ENCODE measurements at regions not wholly inside any gene's neighbourhood (a gene's known extent, or its start where the extent isn't known, plus 50 kb on each side); places are given as distances from the start of the nearest gene placed in this dataset.

GRCh38 chr4:108415389-108415788, 205.0 kb upstream of the RPL34 start:
- TF ChIP-seq, protein P1, sequence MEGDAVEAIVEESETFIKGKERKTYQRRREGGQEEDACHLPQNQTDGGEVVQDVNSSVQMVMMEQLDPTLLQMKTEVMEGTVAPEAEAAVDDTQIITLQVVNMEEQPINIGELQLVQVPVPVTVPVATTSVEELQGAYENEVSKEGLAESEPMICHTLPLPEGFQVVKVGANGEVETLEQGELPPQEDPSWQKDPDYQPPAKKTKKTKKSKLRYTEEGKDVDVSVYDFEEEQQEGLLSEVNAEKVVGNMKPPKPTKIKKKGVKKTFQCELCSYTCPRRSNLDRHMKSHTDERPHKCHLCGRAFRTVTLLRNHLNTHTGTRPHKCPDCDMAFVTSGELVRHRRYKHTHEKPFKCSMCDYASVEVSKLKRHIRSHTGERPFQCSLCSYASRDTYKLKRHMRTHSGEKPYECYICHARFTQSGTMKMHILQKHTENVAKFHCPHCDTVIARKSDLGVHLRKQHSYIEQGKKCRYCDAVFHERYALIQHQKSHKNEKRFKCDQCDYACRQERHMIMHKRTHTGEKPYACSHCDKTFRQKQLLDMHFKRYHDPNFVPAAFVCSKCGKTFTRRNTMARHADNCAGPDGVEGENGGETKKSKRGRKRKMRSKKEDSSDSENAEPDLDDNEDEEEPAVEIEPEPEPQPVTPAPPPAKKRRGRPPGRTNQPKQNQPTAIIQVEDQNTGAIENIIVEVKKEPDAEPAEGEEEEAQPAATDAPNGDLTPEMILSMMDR (tag by site-specific recombination; IDR thresholded peaks at IDR 0.05): no peak
- TF ChIP-seq REPIN1 (tag by site-specific recombination; IDR thresholded peaks at IDR 0.05; ENCODE audit: low read depth): no peak
- TF ChIP-seq ZNF248 (tag by site-specific recombination; IDR thresholded peaks at IDR 0.05): no peak
- no peak for TF ChIP-seq ZNF274 (IDR thresholded peaks at IDR 0.05; ENCODE audit: low read length)
- TF ChIP-seq ZNF274 (tag by site-specific recombination; IDR thresholded peaks at IDR 0.05; ENCODE audit: borderline replicate concordance): no peak
- TF ChIP-seq ZNF549 (tag by site-specific recombination; IDR thresholded peaks at IDR 0.05): no peak
- TF ChIP-seq ZNF121 (tag by site-specific recombination; IDR thresholded peaks at IDR 0.05): no peak
